Stomach (tissue), 8 donors: ENCODE measurements at regions not wholly inside any gene's neighbourhood (a gene's known extent, or its start where the extent isn't known, plus 50 kb on each side); places are given as distances from the start of the nearest gene placed in this dataset.

ENCODE experiments used
- DNase-seq, 2 donors: peaks; one replicate each; pipeline versions ENCODE4 v3.0.0 to v3.0.0-alpha.2; 2013 to 2019
- H3K27ac ChIP-seq, 5 donors: fragments of 200-600 bp in 4 of 5; sonication (generic) in 4 of 5; one replicate each; pipeline ENCODE4 v1.5.1; 2013 to 2019; ENCODE audit warnings: mild to moderate bottlenecking in 1 of 5, moderate library complexity in 1 of 5
- H3K27me3 ChIP-seq, 3 donors: fragments of 200-600 bp; sonication (generic); one replicate each; pipeline ENCODE4 v1.5.1; 2017 to 2019; ENCODE audit warnings: mixed run types in 1 of 3
- H3K36me3 ChIP-seq, 4 donors: fragments of 200-600 bp; sonication (generic); 1 replicate in 3 of 4; 2 replicates in 1 of 4; pipeline ENCODE4 v1.5.1; 2016 to 2019
- H3K4me1 ChIP-seq, 4 donors: fragments of 200-600 bp; sonication (generic); one replicate each; pipeline ENCODE4 v1.5.1; 2016 to 2019
- H3K4me3 ChIP-seq, 4 donors: fragments of 200-600 bp; sonication (generic) in 3 of 4; one replicate each; pipeline ENCODE4 v1.5.1; 2016 to 2019; ENCODE audit warnings: mild to moderate bottlenecking in 1 of 4
- H3K9me3 ChIP-seq, 4 donors: fragments of 200-600 bp; sonication (generic); one replicate each; pipeline ENCODE4 v1.5.1; 2016 to 2019
- CTCF ChIP-seq, 7 experiments: fragments of 450-650 bp in 4 of 7; fragments of 200-600 bp in 3 of 7; sonication (generic) in 3 of 7; IDR thresholded peaks; one replicate each; pipeline ENCODE4 v1.5.1; 2016 to 2019; ENCODE audit warnings: antibody characterized with exemption in 7 of 7, control low read depth in 2 of 7, mild to moderate bottlenecking in 1 of 7
- EP300 ChIP-seq: sonication (generic); formaldehyde crosslinking; IDR thresholded peaks from one replicate; pipeline ENCODE4 v1.6.1; 2017; ENCODE audit warnings: antibody characterized with exemption
- POLR2A ChIP-seq, 4 donors: fragments of 450-650 bp; IDR thresholded peaks; one replicate each; pipeline ENCODE4 v1.6.1; 2016; ENCODE audit warnings: antibody characterized with exemption in 4 of 4, control low read depth in 2 of 4, mild to moderate bottlenecking in 1 of 4, moderate library complexity in 1 of 4
- POLR2AphosphoS5 ChIP-seq, 3 donors: sonication (generic); formaldehyde crosslinking; IDR thresholded peaks; one replicate each; pipeline ENCODE4 v1.6.1; 2016; ENCODE audit warnings: antibody characterized with exemption in 3 of 3
- WGBS, 5 donors: extraction: QIAGEN DNeasy Blood & Tissue Kit in 3 of 5; methylation state at CpG; one replicate each; pipeline versions ENCODE4 v1.1.5 to v1.1.7; 2013 to 2018; 5-methylcytosine and 5-hydroxymethylcytosine counted together
- intact Hi-C: fragments of 100-400 bp; cut with DNase I; formaldehyde crosslinking; loops from one replicate; pipeline ENCODE4 v1.15.1; 2023; ENCODE audit warnings: low total_unique reads
- donor health status: healthy with polysubstance abuse.
- donor health status: Bipolar disorder and iron deficiency.
- donor health status: healthy.

DNA sequence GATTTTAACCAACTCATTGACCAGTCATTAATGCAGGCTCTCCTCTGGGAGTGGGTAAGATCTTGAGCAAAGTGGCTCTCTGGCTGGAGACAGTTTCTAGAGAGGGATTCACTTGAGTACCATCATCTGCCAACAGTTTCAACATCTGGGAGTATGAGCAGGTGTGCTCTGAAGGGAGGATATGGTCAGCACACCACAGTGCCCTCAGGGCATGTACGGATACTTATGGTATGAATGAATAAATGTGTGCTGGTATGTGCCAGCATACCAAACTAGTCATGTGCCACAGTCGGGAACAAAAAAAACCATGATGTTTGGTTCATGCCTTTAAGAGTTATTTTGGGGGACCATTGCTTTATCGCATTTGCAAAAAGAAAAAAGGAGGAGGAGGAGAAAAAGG is 1197.5 kb upstream of the TENM4 start:
- Histone ChIP-seq H3K27ac (no peak overlapping the region), H3K27me3 (no peaks in the 10 kb centered on the region), H3K4me3 (no peak overlapping the region), H3K4me1 (no peaks in the 10 kb centered on the region), H3K36me3 (no peaks in the 10 kb centered on the region), H3K9me3 (no peaks in the 10 kb centered on the region)
- no peak for DNase-seq
- intact Hi-C loops, result no loop called here
- TF ChIP-seq POLR2A (IDR thresholded peaks at IDR 0.05), result no peak
- no peak for TF ChIP-seq EP300
- 82 to 93% (median 89%) methylated on average over 3 of the region's 3 CpGs for WGBS, 5 donors

DNA sequence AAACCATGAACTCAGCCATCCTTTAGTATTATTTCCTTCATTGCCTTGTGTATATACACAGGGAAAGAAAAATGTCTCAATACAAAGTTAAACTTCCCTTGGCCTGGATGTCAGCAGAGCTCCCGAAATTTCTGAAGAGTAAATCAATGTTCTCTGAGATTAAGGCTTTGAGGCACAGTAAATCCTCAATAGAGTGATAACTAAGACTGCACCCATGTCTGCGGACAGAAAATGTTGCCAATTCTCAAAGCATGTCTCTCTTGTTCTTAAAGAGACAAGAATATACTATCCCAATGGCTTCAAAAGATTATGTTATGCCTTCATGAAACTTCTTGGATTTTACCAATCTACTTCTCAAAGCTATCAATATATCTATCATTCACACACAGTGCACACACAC is 1196.7 kb upstream of the TENM4 start:
- H3K36me3 ChIP-seq, result no peaks in the 10 kb centered on the region
- H3K27ac ChIP-seq, result no peak overlapping the region
- H3K27me3 ChIP-seq, result no peaks in the 10 kb centered on the region
- no peaks in the 10 kb centered on the region for H3K9me3 ChIP-seq
- intact Hi-C loops, result no loop called here
- 70 to 82% (median 77%) methylated on average over 2 of the region's 2 CpGs for WGBS, 5 donors
- H3K4me1 ChIP-seq, result no peaks in the 10 kb centered on the region
- no peak for TF ChIP-seq EP300
- TF ChIP-seq POLR2A (IDR thresholded peaks at IDR 0.05), result no peak
- TF ChIP-seq POLR2AphosphoS5 (IDR thresholded peaks at IDR 0.05), result no peak
- no peak for DNase-seq
- no peak overlapping the region for H3K4me3 ChIP-seq

- no peak for DNase-seq
- Histone ChIP-seq H3K9me3 (no peaks in the 10 kb centered on the region), H3K4me1 (no peaks in the 10 kb centered on the region), H3K27me3 (no peaks in the 10 kb centered on the region), H3K36me3 (no peaks in the 10 kb centered on the region), H3K27ac (no peak overlapping the region), H3K4me3 (no peak overlapping the region)
- intact Hi-C loops, result no loop called here
- no peak for TF ChIP-seq EP300
- no peak for TF ChIP-seq POLR2A (IDR thresholded peaks at IDR 0.05)
- TF ChIP-seq CTCF (IDR thresholded peaks at IDR 0.05), result no peak
- no peak for TF ChIP-seq POLR2AphosphoS5 (IDR thresholded peaks at IDR 0.05)
- WGBS, 5 donors, result 89 to 96% (median 93%) methylated on average over 3 of the region's 3 CpGs
Measured at GRCh38 chr11:80636999-80637398, 1196.2 kb upstream of the TENM4 start.

DNA sequence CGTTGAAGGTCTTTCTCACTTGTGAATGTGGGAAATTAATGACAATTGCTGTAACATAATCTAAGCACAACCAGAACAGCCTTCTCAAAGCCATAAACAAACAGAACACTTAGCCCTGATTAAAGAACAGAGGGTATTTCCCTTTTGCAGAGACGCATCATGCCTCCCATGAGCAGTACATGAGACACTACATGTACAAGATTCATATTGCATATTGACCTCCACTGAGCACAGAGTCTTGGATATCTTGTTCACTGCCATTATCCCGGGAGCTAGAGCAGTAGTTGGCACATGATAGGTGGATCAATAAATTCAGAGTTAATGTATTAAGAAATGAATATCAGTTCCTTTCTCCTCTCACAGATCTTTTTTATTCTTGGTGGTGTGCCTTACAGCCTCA is 1194.3 kb upstream of the TENM4 start:
- intact Hi-C loops, result no loop called here
- Histone ChIP-seq H3K4me3 (no peak overlapping the region), H3K36me3 (no peaks in the 10 kb centered on the region), H3K4me1 (no peaks in the 10 kb centered on the region), H3K9me3 (no peaks in the 10 kb centered on the region), H3K27me3 (no peaks in the 10 kb centered on the region), H3K27ac (no peak overlapping the region)
- 52 to 68% (median 67%) methylated on average over 3 of the region's 3 CpGs for WGBS, 5 donors
- TF ChIP-seq POLR2AphosphoS5 (IDR thresholded peaks at IDR 0.05) (no peak), EP300 (no peak), CTCF (IDR thresholded peaks at IDR 0.05) (no peak), POLR2A (IDR thresholded peaks at IDR 0.05) (no peak)
- DNase-seq, result no peak

DNA sequence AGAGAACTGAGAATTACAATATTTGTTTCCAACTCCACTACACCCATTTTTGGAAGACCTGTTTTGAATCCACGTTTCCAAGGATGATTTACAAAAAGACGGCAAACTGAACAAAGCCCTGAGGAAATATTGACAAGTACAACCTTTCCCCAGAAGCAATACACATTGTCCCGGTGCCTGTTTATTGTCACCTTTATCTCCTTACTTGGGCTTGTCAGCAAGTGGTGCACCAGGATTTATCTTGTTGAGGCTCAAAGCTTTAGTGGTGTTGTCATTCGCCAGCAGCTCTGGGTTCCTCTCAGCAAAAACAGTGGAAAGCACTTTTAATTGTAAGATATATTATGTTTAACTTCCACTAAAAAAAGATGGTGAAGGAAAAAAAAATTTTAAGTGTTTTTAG is 1191.9 kb upstream of the TENM4 start:
- no peaks in the 10 kb centered on the region for H3K4me1 ChIP-seq
- no peak for DNase-seq
- H3K27me3 ChIP-seq, result no peaks in the 10 kb centered on the region
- no peak overlapping the region for H3K27ac ChIP-seq
- TF ChIP-seq POLR2AphosphoS5 (IDR thresholded peaks at IDR 0.05) (no peak), CTCF (IDR thresholded peaks at IDR 0.05) (no peak), POLR2A (IDR thresholded peaks at IDR 0.05) (no peak), EP300 (no peak)
- 43 to 65% (median 48%) methylated on average over 4 of the region's 4 CpGs for WGBS, 5 donors
- no peak overlapping the region for H3K4me3 ChIP-seq
- H3K36me3 ChIP-seq, result no peaks in the 10 kb centered on the region
- intact Hi-C loops, result no loop called here
- H3K9me3 ChIP-seq, result no peaks in the 10 kb centered on the region

DNA sequence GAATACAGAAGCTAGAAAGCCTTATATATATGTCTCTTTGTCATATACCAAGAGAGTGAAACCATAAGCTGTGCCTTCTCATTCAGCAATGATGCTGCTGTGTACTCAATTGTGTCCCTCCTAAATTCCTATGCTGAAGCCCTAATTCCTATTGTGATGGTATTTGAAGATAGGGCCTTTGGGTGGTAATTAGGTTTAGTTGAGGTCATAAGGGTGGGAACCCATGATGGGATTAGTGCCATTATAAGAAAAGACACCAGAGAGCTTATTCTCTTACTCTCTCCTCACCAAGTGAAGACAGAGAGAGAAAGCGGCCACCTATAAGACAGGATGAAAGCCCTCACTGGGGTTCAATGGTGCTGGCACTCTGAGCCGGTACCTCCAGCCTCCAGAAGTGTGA is 1191.3 kb upstream of the TENM4 start:
- Histone ChIP-seq H3K9me3 (no peaks in the 10 kb centered on the region), H3K4me3 (no peak overlapping the region), H3K27ac (no peak overlapping the region), H3K27me3 (no peaks in the 10 kb centered on the region), H3K4me1 (no peaks in the 10 kb centered on the region), H3K36me3 (no peaks in the 10 kb centered on the region)
- WGBS, 5 donors, result 62 to 85% (median 73%) methylated on average over 2 of the region's 2 CpGs
- no peak for TF ChIP-seq POLR2AphosphoS5 (IDR thresholded peaks at IDR 0.05)
- DNase-seq, result no peak
- intact Hi-C loops, result no loop called here
